ENCODE measurements at regions not wholly inside any gene's neighbourhood (a gene's known extent, or its start where the extent isn't known, plus 50 kb on each side); places are given as distances from the start of the nearest gene placed in this dataset.

DNA sequence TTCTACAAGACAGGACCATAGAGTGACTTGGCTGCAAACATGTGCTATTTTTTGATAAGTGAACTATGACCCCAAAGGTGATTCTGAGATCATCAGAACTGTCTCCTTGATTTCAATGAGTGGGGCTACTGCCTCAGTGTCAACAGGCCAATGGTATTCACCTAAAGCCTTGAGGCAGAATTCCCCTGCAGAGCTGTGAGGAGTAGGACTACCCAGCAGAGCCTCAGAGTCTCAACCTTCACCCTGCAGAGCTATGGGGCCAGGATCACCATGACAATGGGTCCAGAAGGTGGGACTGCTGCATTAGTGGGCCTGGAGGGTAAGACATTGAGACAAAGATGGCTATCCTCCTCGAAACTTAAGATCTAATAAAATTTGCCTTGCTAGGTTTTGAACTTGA is 1668.2 kb upstream of the SLC39A10 start:
- no CpG with 5 or more reads among the region's 1 CpG for WGBS (ENCODE audit: insufficient coverage)
- no peaks in the 10 kb centered on the region for H3K79me2 ChIP-seq (ENCODE audit: control insufficient read depth, insufficient read depth, low read length)
- TF ChIP-seq EZH2 (IDR thresholded peaks at IDR 0.05; ENCODE audit: borderline replicate concordance, insufficient read depth, low read depth, low read length, poor library complexity, severe bottlenecking) = no peak
- TF ChIP-seq, protein P1, sequence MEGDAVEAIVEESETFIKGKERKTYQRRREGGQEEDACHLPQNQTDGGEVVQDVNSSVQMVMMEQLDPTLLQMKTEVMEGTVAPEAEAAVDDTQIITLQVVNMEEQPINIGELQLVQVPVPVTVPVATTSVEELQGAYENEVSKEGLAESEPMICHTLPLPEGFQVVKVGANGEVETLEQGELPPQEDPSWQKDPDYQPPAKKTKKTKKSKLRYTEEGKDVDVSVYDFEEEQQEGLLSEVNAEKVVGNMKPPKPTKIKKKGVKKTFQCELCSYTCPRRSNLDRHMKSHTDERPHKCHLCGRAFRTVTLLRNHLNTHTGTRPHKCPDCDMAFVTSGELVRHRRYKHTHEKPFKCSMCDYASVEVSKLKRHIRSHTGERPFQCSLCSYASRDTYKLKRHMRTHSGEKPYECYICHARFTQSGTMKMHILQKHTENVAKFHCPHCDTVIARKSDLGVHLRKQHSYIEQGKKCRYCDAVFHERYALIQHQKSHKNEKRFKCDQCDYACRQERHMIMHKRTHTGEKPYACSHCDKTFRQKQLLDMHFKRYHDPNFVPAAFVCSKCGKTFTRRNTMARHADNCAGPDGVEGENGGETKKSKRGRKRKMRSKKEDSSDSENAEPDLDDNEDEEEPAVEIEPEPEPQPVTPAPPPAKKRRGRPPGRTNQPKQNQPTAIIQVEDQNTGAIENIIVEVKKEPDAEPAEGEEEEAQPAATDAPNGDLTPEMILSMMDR (IDR thresholded peaks at IDR 0.05) = no peak
- no peaks in the 10 kb centered on the region for H3K9me3 ChIP-seq (ENCODE audit: control extremely low read depth in 1 of 3, control insufficient read depth in 2 of 3, insufficient read depth in 1 of 3, low read length in 2 of 3)
- H4K20me1 ChIP-seq (ENCODE audit: control insufficient read depth, insufficient read depth, low read length, poor library complexity, severe bottlenecking) = no peaks in the 10 kb centered on the region
- no peaks in the 10 kb centered on the region for H3K36me3 ChIP-seq (replicated peaks in 1 of 2; ENCODE audit: control extremely low read depth in 1 of 2, control insufficient read depth in 1 of 2, extremely low read depth in 1 of 2, insufficient read depth in 2 of 2, low read length in 1 of 2)
- H3K27ac Mint-ChIP-seq = no peak overlapping the region
- DNase-seq = no peak
- intact Hi-C loops (cut with micrococcal nuclease) = no loop called here
- ChIA-PET POLR2A (no interaction called here), CTCF (interaction anchor here (1.0 kb wide), 1 partner anchor 16 kb away, joined by 3 read pairs; no protein-coding TSS in a partner anchor)
- H3K4me3 Mint-ChIP-seq = no peak overlapping the region
- H2AFZ ChIP-seq (ENCODE audit: insufficient read depth, low read depth, low read length, poor library complexity, severe bottlenecking) = no peak overlapping the region
- no peak overlapping the region for H3K9ac ChIP-seq (ENCODE audit: low read length)
- no peaks in the 10 kb centered on the region for H3K4me1 ChIP-seq (ENCODE audit: control insufficient read depth in 2 of 2, insufficient read depth in 2 of 2, low read length in 2 of 2)
- H3K27me3 Mint-ChIP-seq = no peaks in the 10 kb centered on the region
- no peak overlapping the region for H3K4me3 ChIP-seq (ENCODE audit: control extremely low read depth in 1 of 5, extremely low read depth in 1 of 5, insufficient read depth in 1 of 5, low read depth in 2 of 5, low read length in 4 of 5)
- ATAC-seq (ENCODE audit: low read depth) = no peak
- H3K9me3 Mint-ChIP-seq (ENCODE audit: insufficient read depth) = no peaks in the 10 kb centered on the region
- H3K4me1 Mint-ChIP-seq = no peaks in the 10 kb centered on the region
- H3K27ac ChIP-seq (ENCODE audit: low read length in 2 of 2) = no peak overlapping the region
- H3K4me2 ChIP-seq (replicated peaks; ENCODE audit: low read depth, low read length, poor library complexity, severe bottlenecking) = no peak overlapping the region
- no peaks in the 10 kb centered on the region for H3K27me3 ChIP-seq (replicated peaks in 1 of 4; ENCODE audit: control extremely low read depth in 1 of 4, control insufficient read depth in 3 of 4, insufficient read depth in 4 of 4, low read length in 3 of 4)

DNA sequence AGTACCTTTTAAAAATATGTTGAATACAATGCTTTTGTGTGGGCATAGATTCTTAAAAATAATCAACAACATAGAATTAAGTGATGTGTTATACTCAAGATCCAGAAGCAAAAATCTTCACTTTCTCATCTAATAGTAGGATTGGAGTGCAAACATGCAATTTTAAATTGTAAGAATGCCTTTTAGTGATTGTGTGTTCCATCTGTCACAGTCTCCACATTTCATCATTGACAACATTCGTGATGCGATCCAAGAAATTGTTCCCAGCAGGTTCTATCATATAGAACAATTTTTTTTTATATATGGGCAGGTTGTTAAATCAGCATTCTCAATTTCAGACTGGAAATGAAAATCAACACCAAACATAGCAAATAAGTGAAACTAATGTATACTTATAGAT is 1671.8 kb upstream of the SLC39A10 start:
- intact Hi-C loops (cut with micrococcal nuclease) = no loop called here
- no peaks in the 10 kb centered on the region for H4K20me1 ChIP-seq (ENCODE audit: control insufficient read depth, insufficient read depth, low read length, poor library complexity, severe bottlenecking)
- Mint-ChIP-seq H3K9me3 (ENCODE audit: insufficient read depth) (no peaks in the 10 kb centered on the region), H3K27me3 (no peaks in the 10 kb centered on the region), H3K4me3 (no peak overlapping the region), H3K4me1 (no peaks in the 10 kb centered on the region), H3K27ac (no peak overlapping the region)
- H3K4me2 ChIP-seq (replicated peaks; ENCODE audit: low read depth, low read length, poor library complexity, severe bottlenecking) = no peak overlapping the region
- no CpG with 5 or more reads among the region's 2 CpGs for WGBS (ENCODE audit: insufficient coverage)
- no peaks in the 10 kb centered on the region for H3K36me3 ChIP-seq (replicated peaks in 1 of 2; ENCODE audit: control extremely low read depth in 1 of 2, control insufficient read depth in 1 of 2, extremely low read depth in 1 of 2, insufficient read depth in 2 of 2, low read length in 1 of 2)
- H3K4me1 ChIP-seq (ENCODE audit: control insufficient read depth in 2 of 2, insufficient read depth in 2 of 2, low read length in 2 of 2) = no peaks in the 10 kb centered on the region
- no peak overlapping the region for H3K4me3 ChIP-seq (ENCODE audit: control extremely low read depth in 1 of 5, extremely low read depth in 1 of 5, insufficient read depth in 1 of 5, low read depth in 2 of 5, low read length in 4 of 5)
- H3K27me3 ChIP-seq (replicated peaks in 1 of 4; ENCODE audit: control extremely low read depth in 1 of 4, control insufficient read depth in 3 of 4, insufficient read depth in 4 of 4, low read length in 3 of 4) = no peaks in the 10 kb centered on the region
- no peak overlapping the region for H3K9ac ChIP-seq (ENCODE audit: low read length)
- no peak overlapping the region for H2AFZ ChIP-seq (ENCODE audit: insufficient read depth, low read depth, low read length, poor library complexity, severe bottlenecking)
- CTCF ChIA-PET = no interaction called here
- H3K9me3 ChIP-seq (ENCODE audit: control extremely low read depth in 1 of 3, control insufficient read depth in 2 of 3, insufficient read depth in 1 of 3, low read length in 2 of 3) = no peaks in the 10 kb centered on the region
- H3K27ac ChIP-seq (ENCODE audit: low read length in 2 of 2) = no peak overlapping the region
- POLR2A ChIA-PET = no interaction called here
- ATAC-seq (ENCODE audit: low read depth) (no peak), DNase-seq (no peak)
- no peaks in the 10 kb centered on the region for H3K79me2 ChIP-seq (ENCODE audit: control insufficient read depth, insufficient read depth, low read length)
- TF ChIP-seq EZH2 (IDR thresholded peaks at IDR 0.05; ENCODE audit: borderline replicate concordance, insufficient read depth, low read depth, low read length, poor library complexity, severe bottlenecking) = no peak
- TF ChIP-seq, protein P1 (IDR thresholded peaks at IDR 0.05) = no peak

Measured in B cell (primary cell).